ENCODE measurements at regions not wholly inside any gene's neighbourhood (a gene's known extent, or its start where the extent isn't known, plus 50 kb on each side); places are given as distances from the start of the nearest gene placed in this dataset.
"Not testable (repeated sequence)": the region's sequence is repeated elsewhere in the genome, so short reads cannot be mapped to it uniquely, and the experiment has no call there.

GRCh38 chr20:39960522-39961428 lies 728.3 kb downstream of the MAFB start:
- DNase-seq = peak; percentile 47
- no peak overlapping the region for H3K27ac Mint-ChIP-seq (ENCODE audit: unreplicated experiment)
- H3K27me3 Mint-ChIP-seq (ENCODE audit: unreplicated experiment) = peaks cover 4% of the 10 kb centered on the region
- no peaks in the 10 kb centered on the region for H3K36me3 Mint-ChIP-seq (ENCODE audit: unreplicated experiment)
- H3K4me3 Mint-ChIP-seq (ENCODE audit: unreplicated experiment) = no peak overlapping the region
- no peak for TF ChIP-seq CTCF (IDR thresholded peaks at IDR 0.05; ENCODE audit: partially characterized antibody, unreplicated experiment)
- H3K4me1 Mint-ChIP-seq (ENCODE audit: low read depth, unreplicated experiment) = peaks cover 16% of the 10 kb centered on the region
- peaks cover 5% of the 10 kb centered on the region for H3K9me3 Mint-ChIP-seq (ENCODE audit: unreplicated experiment)

DNA sequence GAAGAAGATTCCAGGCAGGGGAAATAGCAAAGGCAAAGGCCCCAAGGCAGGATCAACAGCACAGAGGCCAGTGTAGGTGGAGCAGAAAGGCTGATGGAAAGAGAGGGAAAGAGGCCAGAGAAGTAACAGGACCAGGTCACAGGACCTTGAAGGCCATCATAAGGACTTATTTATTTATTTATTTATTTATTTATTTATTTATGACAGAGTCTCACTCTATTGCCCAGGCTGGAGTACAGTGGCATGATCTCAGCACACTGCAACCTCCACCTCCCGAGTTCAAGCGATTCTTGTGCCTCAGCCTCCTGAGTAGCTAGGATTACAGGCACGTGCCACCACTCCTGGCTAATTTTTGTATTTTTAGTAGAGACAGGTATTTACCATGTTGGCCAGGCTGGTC lies 731.1 kb downstream of the MAFB start:
- not testable (repeated sequence) for H3K27ac Mint-ChIP-seq (ENCODE audit: unreplicated experiment); DNase-seq; H3K4me3 Mint-ChIP-seq (ENCODE audit: unreplicated experiment); H3K36me3 Mint-ChIP-seq (ENCODE audit: unreplicated experiment); H3K9me3 Mint-ChIP-seq (ENCODE audit: unreplicated experiment); H3K27me3 Mint-ChIP-seq (ENCODE audit: unreplicated experiment)
- H3K4me1 Mint-ChIP-seq (ENCODE audit: low read depth, unreplicated experiment) = peaks cover 16% of the 10 kb centered on the region

DNA sequence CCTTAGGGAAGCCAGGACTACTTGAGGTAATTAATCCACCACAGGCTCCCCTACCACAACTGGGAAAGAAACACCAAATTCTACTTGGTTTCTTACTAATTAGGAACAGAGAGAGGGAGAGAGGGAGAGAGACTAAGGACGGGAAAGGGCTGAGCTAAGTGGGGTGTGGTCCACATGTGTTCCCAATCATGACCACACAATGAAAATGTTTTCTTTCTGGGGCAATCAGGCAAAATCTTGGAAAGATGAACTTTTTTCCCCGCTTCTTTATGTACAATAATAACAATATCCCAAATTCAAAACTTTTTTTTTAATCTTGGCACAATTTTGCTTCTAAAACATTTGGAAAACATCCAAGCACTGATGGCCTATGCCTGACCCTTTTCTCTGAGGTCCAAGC lies 734.4 kb downstream of the MAFB start:
- no peak for TF ChIP-seq CTCF (IDR thresholded peaks at IDR 0.05; ENCODE audit: partially characterized antibody, unreplicated experiment)
- no peaks in the 10 kb centered on the region for H3K36me3 Mint-ChIP-seq (ENCODE audit: unreplicated experiment)
- H3K4me1 Mint-ChIP-seq (ENCODE audit: low read depth, unreplicated experiment) = no peaks in the 10 kb centered on the region
- DNase-seq = no peak
- peaks cover 3% of the 10 kb centered on the region for H3K27me3 Mint-ChIP-seq (ENCODE audit: unreplicated experiment)
- H3K4me3 Mint-ChIP-seq (ENCODE audit: unreplicated experiment) = no peak overlapping the region
- no peaks in the 10 kb centered on the region for H3K9me3 Mint-ChIP-seq (ENCODE audit: unreplicated experiment)
- no peak overlapping the region for H3K27ac Mint-ChIP-seq (ENCODE audit: unreplicated experiment)

DNA sequence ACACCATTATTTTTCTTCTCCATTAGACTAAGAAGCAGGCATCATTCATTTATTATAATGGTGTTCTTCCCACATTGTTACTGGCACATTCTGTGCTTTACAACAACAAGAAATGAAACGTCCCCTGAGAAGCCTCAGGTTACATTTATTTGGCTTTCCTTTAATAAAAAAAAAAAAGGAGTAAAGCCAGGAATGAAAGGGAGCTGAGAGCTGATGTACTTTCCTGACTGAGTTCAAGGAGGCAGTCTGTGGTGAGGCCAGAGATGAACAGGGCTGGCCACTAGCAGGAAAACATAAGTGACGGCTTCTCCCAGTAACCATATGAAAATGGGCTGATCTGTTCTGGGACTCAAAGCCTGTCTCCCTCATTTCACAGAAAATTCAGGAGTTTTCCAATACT lies 742.1 kb downstream of the MAFB start:
- Mint-ChIP-seq H3K27ac (ENCODE audit: unreplicated experiment) (no peak overlapping the region), H3K9me3 (ENCODE audit: unreplicated experiment) (no peaks in the 10 kb centered on the region), H3K4me3 (ENCODE audit: unreplicated experiment) (no peak overlapping the region), H3K4me1 (ENCODE audit: low read depth, unreplicated experiment) (no peaks in the 10 kb centered on the region), H3K27me3 (ENCODE audit: unreplicated experiment) (peaks cover 2% of the 10 kb centered on the region), H3K36me3 (ENCODE audit: unreplicated experiment) (no peaks in the 10 kb centered on the region)
- DNase-seq = no peak
- TF ChIP-seq CTCF (IDR thresholded peaks at IDR 0.05; ENCODE audit: partially characterized antibody, unreplicated experiment) = no peak

- Mint-ChIP-seq H3K36me3 (ENCODE audit: unreplicated experiment) (no peaks in the 10 kb centered on the region), H3K27ac (ENCODE audit: unreplicated experiment) (no peak overlapping the region), H3K4me1 (ENCODE audit: low read depth, unreplicated experiment) (no peaks in the 10 kb centered on the region), H3K27me3 (ENCODE audit: unreplicated experiment) (no peaks in the 10 kb centered on the region), H3K4me3 (ENCODE audit: unreplicated experiment) (no peak overlapping the region), H3K9me3 (ENCODE audit: unreplicated experiment) (no peaks in the 10 kb centered on the region)
- no peak for DNase-seq
- no peak for TF ChIP-seq CTCF (IDR thresholded peaks at IDR 0.05; ENCODE audit: partially characterized antibody, unreplicated experiment)
Observed at GRCh38 chr20:39946053-39946810, 742.8 kb downstream of the MAFB start.

Measured in glutamatergic neuron (in vitro differentiated cells).